K562 (cell line): ENCODE measurements at regions not wholly inside any gene's neighbourhood (a gene's known extent, or its start where the extent isn't known, plus 50 kb on each side); places are given as distances from the start of the nearest gene placed in this dataset.

ENCODE experiments used
- ATAC-seq: fragments of 200-7000 bp; cut with Tn5 transposase; 3 replicates; pipeline ENCODE4 v1.9.1; 2020; ENCODE audit warnings: moderate library complexity
- BruUV-seq: library from RNA; stranded (reverse); fragments of 400-500 nt; replicated peaks from 2 replicates; lab custom pipeline; 2021; lab: Mats Ljungman, UMichigan
- CTCF ChIA-PET: fragments of 300-600 bp; formaldehyde crosslinking; extraction: SDS; loops from one replicate; lab custom pipeline; 2021; ENCODE audit warnings: low intra/inter-chr PET ratio; lab: Yijun Ruan, JAX
- POLR2A ChIA-PET: fragments of 300-600, 350-650 bp; sonication (Branson Sonifier 250); formaldehyde crosslinking; extraction: SDS; loops from one replicate; lab custom pipeline; 2021; ENCODE audit warnings: antibody characterized with exemption, inconsistent platforms; lab: Yijun Ruan, JAX
- DNase-seq, 4 experiments: peaks; one replicate each; pipeline versions ENCODE4 v3.0.0 to v3.0.0-alpha.2; 2011 to 2018; ENCODE audit warnings: low spot score in 3 of 4, mixed read lengths in 3 of 4; ENCODE audit errors: extremely low read depth in 1 of 4
- FAIRE-seq: peaks from 2 replicates; lab custom pipeline; 2011; peaks lifted over from hg19 to GRCh38; lab: Jason Lieb, UNC
- H2AFZ ChIP-seq: 2 replicates; pipeline ENCODE4 v1.6.0; 2011; ENCODE audit warnings: low read depth, low read length, control low read depth, inconsistent platforms
- H3K27ac ChIP-seq: fragments of 200-600 bp; 3 replicates; pipeline ENCODE4 v1.8.0; 2011; ENCODE audit warnings: low read depth, mild to moderate bottlenecking, control low read depth, inconsistent platforms, low read length, moderate library complexity, mixed read lengths; ENCODE audit errors: extremely low read depth
- H3K27me3 ChIP-seq, 2 experiments: fragments of 300-600 bp in 1 of 2; 2 replicates in 1 of 2; 3 replicates in 1 of 2; pipeline versions ENCODE4 v1.6.0 to v1.8.0; 2011; ENCODE audit warnings: inconsistent platforms in 2 of 2, low read length in 2 of 2, mild to moderate bottlenecking in 1 of 2, mixed read lengths in 1 of 2, moderate library complexity in 1 of 2; ENCODE audit not compliant: control insufficient read depth in 2 of 2, insufficient read depth in 2 of 2
- H3K36me3 ChIP-seq: fragments of 300-600 bp; 3 replicates; pipeline ENCODE4 v1.8.0; 2011; ENCODE audit warnings: mild to moderate bottlenecking, low read length, inconsistent platforms; ENCODE audit not compliant: control insufficient read depth, insufficient read depth
- H3K4me1 ChIP-seq, 2 experiments: fragments of 200-600 bp in 1 of 2; replicated peaks in 1 of 2; 2 replicates in 1 of 2; 3 replicates in 1 of 2; pipeline versions ENCODE4 v1.5.1 to v1.8.0; 2011; ENCODE audit warnings: inconsistent platforms in 2 of 2, low read length in 2 of 2, mild to moderate bottlenecking in 1 of 2, mixed read lengths in 1 of 2, moderate library complexity in 1 of 2; ENCODE audit not compliant: control insufficient read depth in 2 of 2, insufficient read depth in 2 of 2
- H3K4me2 ChIP-seq: 2 replicates; pipeline ENCODE4 v1.6.1; 2011; ENCODE audit warnings: low read length, control low read depth, inconsistent platforms, mixed read lengths; ENCODE audit not compliant: insufficient read depth
- H3K4me3 ChIP-seq: fragments of 200-600 bp; sonication (generic), shearing (Covaris generic); 2 replicates; pipeline ENCODE4 v1.5.1; 2016; ENCODE audit warnings: control low read depth, inconsistent platforms
- H3K79me2 ChIP-seq: fragments of 200-600 bp; 3 replicates; pipeline ENCODE4 v1.8.0; 2011; ENCODE audit warnings: low read length, inconsistent platforms; ENCODE audit not compliant: control insufficient read depth, insufficient read depth
- H3K9ac ChIP-seq, 2 experiments: 2 replicates each; pipeline versions ENCODE4 v1.6.0 to v1.6.1; 2011; ENCODE audit warnings: low read depth in 2 of 2, low read length in 2 of 2, control low read depth in 1 of 2, inconsistent platforms in 1 of 2, mild to moderate bottlenecking in 1 of 2, mixed read lengths in 1 of 2; ENCODE audit not compliant: insufficient read depth in 1 of 2
- H3K9me1 ChIP-seq: one replicate; pipeline ENCODE4 v1.6.0; 2011; ENCODE audit warnings: inconsistent platforms, mild to moderate bottlenecking, low read length, moderate library complexity; ENCODE audit not compliant: control insufficient read depth, insufficient read depth
- H3K9me3 ChIP-seq: replicated peaks from 2 replicates; pipeline ENCODE4 v1.5.1; 2011; ENCODE audit warnings: low read depth, low read length, inconsistent platforms; ENCODE audit not compliant: control insufficient read depth, insufficient read depth
- H4K20me1 ChIP-seq: replicated peaks from 2 replicates; pipeline ENCODE4 v1.6.1; 2011; ENCODE audit warnings: low read length, inconsistent platforms, mixed read lengths; ENCODE audit not compliant: control insufficient read depth, insufficient read depth
- BCL6 ChIP-seq: fragments of 250-450 bp; sonication (Bioruptor Pico); IDR thresholded peaks from 2 replicates; pipeline ENCODE4 v1.4.0; 2020
- HDAC8 ChIP-seq: fragments of 450-650 bp; IDR thresholded peaks from 2 replicates; pipeline ENCODE4 v1.6.1; 2016; ENCODE audit warnings: mild to moderate bottlenecking, missing genetic modification characterization, moderate library complexity, missing compliant biosample characterization
- KLF10 ChIP-seq: fragments of 250-450 bp; sonication (Bioruptor Pico); IDR thresholded peaks from 2 replicates; pipeline ENCODE4 v1.6.1; 2021; ENCODE audit warnings: matching md5 sums
- MEIS2 ChIP-seq: fragments of 450-650 bp; IDR thresholded peaks from 2 replicates; pipeline ENCODE4 v1.6.1; 2014; ENCODE audit warnings: mild to moderate bottlenecking; ENCODE audit not compliant: partially characterized antibody
- MNT ChIP-seq, 2 experiments: fragments of 450-650 bp; conservative IDR thresholded peaks; 2 replicates each; pipeline ENCODE4 v1.6.1; 2017; ENCODE audit warnings: mild to moderate bottlenecking in 2 of 2, moderate library complexity in 2 of 2
- NUFIP1 ChIP-seq: fragments of 450-650 bp; IDR thresholded peaks from 2 replicates; pipeline ENCODE4 v1.6.1; 2018; ENCODE audit not compliant: partially characterized antibody
- SETDB1 ChIP-seq: IDR thresholded peaks from one replicate; pipeline ENCODE4 v1.6.1; 2012; ENCODE audit warnings: low read length, control low read depth, inconsistent platforms
- SP2 ChIP-seq: IDR thresholded peaks from 2 replicates; pipeline ENCODE4 v1.6.1; 2011; ENCODE audit warnings: mild to moderate bottlenecking, low read depth, low read length, moderate library complexity; ENCODE audit not compliant: poor library complexity, severe bottlenecking; ENCODE audit errors: extremely low read depth
- ZKSCAN3 ChIP-seq: fragments of 250-450 bp; sonication (Bioruptor Pico); IDR thresholded peaks from 2 replicates; pipeline ENCODE4 v1.4.0; 2020
- WGBS: fragments of 100-300 bp; shearing (Covaris generic); methylation state at CpG from one replicate; pipeline ENCODE4 v1.1.6; 2016; ENCODE audit warnings: low coverage, mixed read lengths; ENCODE audit not compliant: insufficient coverage; ENCODE audit errors: missing lambda C conversion rate; 5-methylcytosine and 5-hydroxymethylcytosine counted together
- in situ Hi-C: fragments of 300-500 bp; cut with MboI; formaldehyde crosslinking; loops from 4 replicates; pipeline ENCODE4 v1.15.0; 2018; ENCODE audit warnings: inconsistent platforms, mixed read lengths
- intact Hi-C: fragments of 100-400 bp; cut with micrococcal nuclease; formaldehyde crosslinking; loops from 2 replicates; pipeline ENCODE4 v1.14.2; 2022
- TF ChIP-seq, protein P1 (sequence below): fragments of 450-650 bp; IDR thresholded peaks from 2 replicates; pipeline ENCODE4 v1.6.1; 2014; ENCODE audit warnings: low read depth, mild to moderate bottlenecking, moderate library complexity, borderline replicate concordance
- TF ChIP-seq, protein P2 (sequence below): sonication (generic); formaldehyde crosslinking; IDR thresholded peaks from 2 replicates; pipeline ENCODE4 v1.8.1; 2023; ENCODE audit warnings: mild to moderate bottlenecking, missing genetic modification reagents, moderate library complexity

- no peak for ATAC-seq
- ChIA-PET POLR2A (interaction anchor here (0.9 kb wide), 1 partner anchor 13 kb away, joined by 3 read pairs; no protein-coding TSS in a partner anchor), CTCF (no interaction called here)
- no peak for DNase-seq
- Histone ChIP-seq H3K27ac (no peak overlapping the region), H3K79me2 (no peaks in the 10 kb centered on the region), H3K4me2 (no peak overlapping the region), H3K9me3 (no peaks in the 10 kb centered on the region), H3K36me3 (no peaks in the 10 kb centered on the region), H3K9ac (no peak overlapping the region), H4K20me1 (0 out of 2 replicates have a peak, but pooled peaks cover 3% of the 10 kb centered on the region), H3K27me3 (peaks cover 10 to 17% of the 10 kb centered on the region in 2 experiments; a peak in 4 of 5 replicates), H3K4me1 (peaks cover 0 to under 1% of the 10 kb centered on the region in 2 experiments; a peak in 1 of 5 replicates), H2AFZ (no peak overlapping the region), H3K9me1 (no peaks in the 10 kb centered on the region), H3K4me3 (no peak overlapping the region)
- no peak for FAIRE-seq
- intact Hi-C loops (no loop called here), in situ Hi-C loops (loop anchor here (5.0 kb wide), 1 partner anchor 175 kb away; no protein-coding TSS in a partner anchor)
- WGBS, result 0% methylated on average over 6 of the region's 6 CpGs
- no TSS peak for BruUV-seq
- TF ChIP-seq, protein P1, sequence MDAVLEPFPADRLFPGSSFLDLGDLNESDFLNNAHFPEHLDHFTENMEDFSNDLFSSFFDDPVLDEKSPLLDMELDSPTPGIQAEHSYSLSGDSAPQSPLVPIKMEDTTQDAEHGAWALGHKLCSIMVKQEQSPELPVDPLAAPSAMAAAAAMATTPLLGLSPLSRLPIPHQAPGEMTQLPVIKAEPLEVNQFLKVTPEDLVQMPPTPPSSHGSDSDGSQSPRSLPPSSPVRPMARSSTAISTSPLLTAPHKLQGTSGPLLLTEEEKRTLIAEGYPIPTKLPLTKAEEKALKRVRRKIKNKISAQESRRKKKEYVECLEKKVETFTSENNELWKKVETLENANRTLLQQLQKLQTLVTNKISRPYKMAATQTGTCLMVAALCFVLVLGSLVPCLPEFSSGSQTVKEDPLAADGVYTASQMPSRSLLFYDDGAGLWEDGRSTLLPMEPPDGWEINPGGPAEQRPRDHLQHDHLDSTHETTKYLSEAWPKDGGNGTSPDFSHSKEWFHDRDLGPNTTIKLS, result no peak
- TF ChIP-seq BCL6 (CRISPR knock-in tag) (no peak), MEIS2 (no peak), KLF10 (CRISPR knock-in tag) (no peak), NUFIP1 (no peak), SETDB1 (no peak), MNT (conservative IDR thresholded peaks at IDR 0.05) (no peak), HDAC8 (tag) (no peak), SP2 (no peak), ZKSCAN3 (no peak)
- TF ChIP-seq, protein P2, sequence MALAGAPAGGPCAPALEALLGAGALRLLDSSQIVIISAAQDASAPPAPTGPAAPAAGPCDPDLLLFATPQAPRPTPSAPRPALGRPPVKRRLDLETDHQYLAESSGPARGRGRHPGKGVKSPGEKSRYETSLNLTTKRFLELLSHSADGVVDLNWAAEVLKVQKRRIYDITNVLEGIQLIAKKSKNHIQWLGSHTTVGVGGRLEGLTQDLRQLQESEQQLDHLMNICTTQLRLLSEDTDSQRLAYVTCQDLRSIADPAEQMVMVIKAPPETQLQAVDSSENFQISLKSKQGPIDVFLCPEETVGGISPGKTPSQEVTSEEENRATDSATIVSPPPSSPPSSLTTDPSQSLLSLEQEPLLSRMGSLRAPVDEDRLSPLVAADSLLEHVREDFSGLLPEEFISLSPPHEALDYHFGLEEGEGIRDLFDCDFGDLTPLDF, result no peak
Observed at GRCh38 chr16:86342161-86342834, 168.0 kb upstream of the FOXF1 start.
